G401 (cell line): ENCODE measurements at regions not wholly inside any gene's neighbourhood (a gene's known extent, or its start where the extent isn't known, plus 50 kb on each side); places are given as distances from the start of the nearest gene placed in this dataset.

Experiments used
- DNase-seq: peaks from one replicate; pipeline ENCODE4 v3.0.0-alpha.2; 2015; ENCODE audit warnings: low spot score
- in situ Hi-C: cut with HindIII; loops from 2 replicates; pipeline ENCODE4 v1.10.0; 2016; ENCODE audit warnings: low sequenced_read_pairs, mixed read lengths

GRCh38 chr10:130230036-130230435 lies 93.8 kb downstream of the GLRX3 start:
- in situ Hi-C loops, result no loop called here
- DNase-seq, result no peak

DNA sequence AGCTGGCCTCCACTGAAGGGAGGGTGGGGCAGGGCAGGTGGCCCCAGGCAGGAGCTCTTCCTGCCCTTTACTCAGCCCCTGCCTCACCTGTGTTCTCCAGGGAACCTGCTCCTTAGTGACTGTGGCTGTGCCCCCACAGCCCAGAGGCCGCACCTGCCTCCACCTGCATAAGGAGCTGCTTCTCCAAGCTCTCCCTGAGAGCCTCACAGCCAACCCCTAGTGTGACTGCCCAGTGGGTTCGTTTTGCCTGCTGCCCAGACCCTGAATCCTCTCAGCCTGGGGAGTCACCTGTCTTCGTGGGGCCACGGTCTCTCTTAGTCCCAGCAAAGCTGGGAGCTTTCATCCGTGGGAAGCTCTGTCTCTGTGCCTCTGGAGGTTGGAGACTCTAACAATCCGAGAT lies 94.4 kb downstream of the GLRX3 start:
- in situ Hi-C loops, result no loop called here
- DNase-seq, result no peak

GRCh38 chr10:130231251-130231741 lies 95.1 kb downstream of the GLRX3 start:
- DNase-seq, result no peak
- in situ Hi-C loops, result no loop called here

- in situ Hi-C loops, result no loop called here
- DNase-seq, result no peak
These were observed 96.2 kb downstream of the GLRX3 start for GRCh38 chr10:130232166-130233034.

GRCh38 chr10:130233035-130233360 lies 96.8 kb downstream of the GLRX3 start:
- in situ Hi-C loops, result no loop called here
- no peak for DNase-seq

DNA sequence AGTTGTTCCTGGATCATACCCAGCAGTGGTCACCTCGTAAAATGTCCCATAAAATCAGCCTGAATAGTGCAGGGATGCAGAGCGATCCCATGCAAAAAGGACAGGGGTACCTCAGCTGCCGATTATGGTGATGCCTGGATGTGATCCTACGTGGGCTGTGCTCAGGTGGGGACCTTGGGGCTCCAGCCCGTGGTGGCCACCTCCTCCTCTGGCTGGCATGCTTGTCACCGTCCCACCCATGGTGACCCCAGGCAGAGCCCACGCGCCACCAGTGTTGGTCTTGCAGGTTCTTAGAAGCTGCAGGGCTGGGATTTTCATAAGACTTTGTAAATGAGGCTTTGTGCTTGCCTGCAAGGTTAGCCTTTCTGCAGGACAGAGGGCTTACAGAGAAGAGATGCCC lies 97.2 kb downstream of the GLRX3 start:
- no peak for DNase-seq
- in situ Hi-C loops, result no loop called here

- in situ Hi-C loops, result no loop called here
- DNase-seq, result no peak
These were observed 98.2 kb downstream of the GLRX3 start for GRCh38 chr10:130234171-130234965.

- in situ Hi-C loops, result no loop called here
- no peak for DNase-seq
These were observed 100.5 kb downstream of the GLRX3 start for GRCh38 chr10:130236711-130237110.

DNA sequence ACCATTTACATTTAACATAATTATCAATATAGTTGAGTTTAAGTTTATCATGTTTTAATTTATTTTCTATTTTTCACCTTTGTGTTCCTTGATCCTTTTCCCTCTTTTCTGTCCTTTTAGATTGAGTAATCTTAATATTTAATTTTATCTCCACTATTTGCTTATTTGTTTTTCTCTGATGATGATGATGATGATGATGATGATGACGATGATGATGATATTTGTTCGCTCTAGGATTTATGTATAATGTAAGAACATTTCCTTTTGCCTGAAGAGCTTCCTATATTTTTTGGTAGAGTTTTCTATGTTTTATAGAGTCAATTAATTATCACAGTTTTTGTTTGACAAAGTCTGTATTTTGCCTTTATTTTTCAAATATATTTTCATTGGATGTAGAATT lies 104.2 kb downstream of the GLRX3 start:
- in situ Hi-C loops, result no loop called here
- DNase-seq, result no peak

GRCh38 chr10:130242513-130242912 lies 106.3 kb downstream of the GLRX3 start:
- in situ Hi-C loops, result no loop called here

DNA sequence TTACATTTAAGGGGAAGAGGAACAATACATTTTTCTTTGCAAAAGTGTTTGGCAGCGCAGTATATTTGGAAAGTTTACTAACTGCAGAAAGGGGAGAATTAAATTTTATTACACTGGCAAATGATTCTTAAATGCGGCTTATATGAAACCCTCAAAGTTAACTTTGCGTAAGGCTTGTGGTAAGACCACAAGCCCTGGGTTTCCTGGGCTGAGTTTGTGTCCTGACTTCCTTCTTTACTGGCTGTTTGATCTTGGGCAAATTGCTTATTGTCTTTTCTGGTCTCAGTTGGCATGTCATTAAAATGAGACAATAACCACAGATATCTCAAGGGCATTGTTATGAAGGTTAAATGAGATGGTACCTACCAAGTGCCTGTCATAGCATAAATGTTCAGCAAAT lies 106.8 kb downstream of the GLRX3 start:
- in situ Hi-C loops, result no loop called here
- no peak for DNase-seq

More at GRCh38 chr10:130242513-130242912, 106.3 kb downstream of the GLRX3 start:
- DNase-seq, result no peak

- in situ Hi-C loops, result no loop called here
- DNase-seq, result no peak
These were observed 108.1 kb downstream of the GLRX3 start for GRCh38 chr10:130244031-130244927.

DNA sequence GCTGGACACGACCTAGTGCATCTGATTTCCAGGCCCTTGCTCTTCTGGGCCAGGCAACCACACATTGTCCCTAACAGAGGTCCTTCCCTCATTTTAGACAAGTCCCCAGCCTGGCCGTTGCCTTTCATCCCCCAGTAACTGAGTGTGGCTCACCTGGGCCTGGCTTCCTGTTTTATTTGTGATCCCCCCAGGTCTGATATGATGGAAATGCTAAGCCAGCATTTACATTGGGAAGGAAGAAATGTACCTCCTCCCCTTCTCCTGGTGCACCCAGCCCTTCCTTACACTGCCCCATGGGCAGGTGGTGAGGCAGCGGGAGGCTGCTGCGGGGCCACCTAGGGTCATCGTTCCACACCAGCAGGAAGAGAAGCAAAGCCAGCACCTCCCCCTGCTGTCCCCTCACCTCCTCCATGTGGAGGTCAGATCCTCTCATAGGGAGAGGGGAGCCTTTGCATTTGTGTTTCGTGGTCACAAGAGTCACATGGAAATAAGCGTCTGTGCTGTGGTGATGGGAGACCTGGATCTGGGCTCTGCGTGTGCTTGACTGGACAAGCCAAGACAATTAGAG lies 108.8 kb downstream of the GLRX3 start:
- in situ Hi-C loops, result no loop called here
- DNase-seq, result no peak

GRCh38 chr10:130246113-130246512 lies 109.9 kb downstream of the GLRX3 start:
- DNase-seq, result no peak
- in situ Hi-C loops, result no loop called here

GRCh38 chr10:130250127-130250526 lies 113.9 kb downstream of the GLRX3 start:
- in situ Hi-C loops, result no loop called here
- DNase-seq, result no peak

DNA sequence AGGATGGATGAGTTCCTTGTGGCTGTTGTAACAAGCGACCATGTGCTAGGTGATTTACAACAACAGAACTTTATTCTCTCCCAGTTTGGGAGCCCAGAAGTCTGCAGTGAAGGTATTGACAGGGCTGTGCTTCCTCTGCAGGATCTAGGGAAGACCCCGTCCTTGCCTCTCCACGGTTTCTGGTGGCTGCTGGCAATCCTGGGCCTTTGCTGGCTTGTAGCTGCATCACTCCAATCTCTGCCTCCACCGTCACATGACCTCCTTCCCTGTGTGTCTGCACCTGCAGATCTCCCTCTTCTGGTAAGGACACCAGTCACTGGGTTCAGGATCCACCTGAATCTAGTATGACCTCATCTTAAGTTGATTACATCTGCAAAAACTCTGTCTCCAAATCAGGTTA lies 115.6 kb downstream of the GLRX3 start:
- DNase-seq, result no peak
- in situ Hi-C loops, result no loop called here

DNA sequence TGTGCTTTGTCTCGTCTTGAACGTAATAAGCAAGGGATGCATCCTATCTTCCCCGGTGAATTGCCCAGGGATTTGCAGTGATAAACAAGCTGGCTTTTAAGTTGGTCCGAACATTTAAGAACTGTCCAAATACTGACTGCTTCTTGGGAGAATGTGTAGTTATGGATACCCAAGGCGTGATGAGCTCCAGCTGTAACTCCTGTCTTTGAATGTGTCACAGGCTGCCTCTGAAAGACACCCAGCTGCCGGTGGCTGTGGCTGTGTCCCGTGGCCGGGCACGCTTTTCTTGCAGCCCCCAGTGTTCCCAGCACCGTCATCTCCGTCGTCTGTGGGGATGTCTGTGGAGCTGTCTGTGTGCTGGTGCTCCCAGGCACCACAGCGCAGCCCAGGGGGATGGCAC lies 118.1 kb downstream of the GLRX3 start:
- in situ Hi-C loops, result no loop called here

GRCh38 chr10:130254662-130255061 lies 118.5 kb downstream of the GLRX3 start:
- no peak for DNase-seq
- in situ Hi-C loops, result no loop called here

More for the DNA sequence above, 118.1 kb downstream of the GLRX3 start:
- DNase-seq, result no peak

DNA sequence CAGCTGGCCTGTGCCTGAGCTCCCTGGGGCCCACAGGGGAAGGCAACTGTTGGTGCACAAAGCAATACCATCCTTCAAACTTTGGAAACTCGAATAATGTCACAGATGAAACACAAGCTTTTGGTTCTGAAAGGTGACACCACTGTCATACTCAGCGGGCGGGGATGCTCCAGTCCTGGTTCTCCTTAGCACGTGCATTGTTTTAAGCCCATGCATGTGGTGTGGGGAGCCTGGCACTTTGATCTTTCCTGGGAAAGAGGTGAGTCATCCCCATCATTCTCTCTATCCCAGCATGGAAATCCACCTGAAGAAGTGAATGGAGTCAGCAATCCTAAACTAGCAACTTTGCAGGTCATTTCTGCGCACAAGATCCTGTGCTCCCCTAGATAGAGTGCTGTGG lies 119.6 kb downstream of the GLRX3 start:
- in situ Hi-C loops, result no loop called here
- DNase-seq, result no peak
